Breast epithelium (tissue), 4 donors: ENCODE measurements at regions not wholly inside any gene's neighbourhood (a gene's known extent, or its start where the extent isn't known, plus 50 kb on each side); places are given as distances from the start of the nearest gene placed in this dataset.

Experiments used
- DNase-seq, 2 donors: peaks; one replicate each; pipeline ENCODE4 v3.0.0-alpha.2; 2019; ENCODE audit warnings: low spot score in 2 of 2
- H3K27ac ChIP-seq, 2 donors: fragments of 200-600 bp; sonication (generic) in 1 of 2; one replicate each; pipeline ENCODE4 v1.5.1; 2016 to 2019; ENCODE audit warnings: mild to moderate bottlenecking in 1 of 2
- H3K27me3 ChIP-seq, 2 donors: fragments of 200-600 bp; sonication (generic) in 1 of 2; one replicate each; pipeline versions ENCODE4 v1.5.1 to v1.6.0; 2017 to 2019; ENCODE audit warnings: control low read depth in 1 of 2, mild to moderate bottlenecking in 1 of 2
- H3K36me3 ChIP-seq: fragments of 200-600 bp; one replicate; pipeline ENCODE4 v1.5.1; 2019
- H3K4me1 ChIP-seq, 2 donors: fragments of 200-600 bp; sonication (generic); one replicate each; pipeline ENCODE4 v1.5.1; 2016 to 2019; ENCODE audit warnings: control low read depth in 1 of 2
- H3K4me3 ChIP-seq, 3 donors: fragments of 200-600 bp; sonication (generic); 1 replicate in 2 of 3; 2 replicates in 1 of 3; pipeline ENCODE4 v1.5.1; 2016 to 2019; ENCODE audit warnings: mild to moderate bottlenecking in 3 of 3, moderate library complexity in 2 of 3
- H3K9me3 ChIP-seq, 2 donors: fragments of 200-600 bp; sonication (generic) in 1 of 2; one replicate each; pipeline ENCODE4 v1.5.1; 2016 to 2019; ENCODE audit warnings: control low read depth in 1 of 2
- CTCF ChIP-seq, 3 donors: fragments of 450-650 bp; IDR thresholded peaks; one replicate each; pipeline ENCODE4 v1.5.1; 2016 to 2017; ENCODE audit warnings: antibody characterized with exemption in 3 of 3, mild to moderate bottlenecking in 3 of 3, moderate library complexity in 3 of 3
- POLR2A ChIP-seq: fragments of 450-650 bp; IDR thresholded peaks from one replicate; pipeline ENCODE4 v1.6.1; 2016; ENCODE audit warnings: antibody characterized with exemption, mild to moderate bottlenecking, moderate library complexity
- POLR2AphosphoS5 ChIP-seq, 3 donors: sonication (generic); formaldehyde crosslinking; IDR thresholded peaks; one replicate each; pipeline ENCODE4 v1.6.1; 2017; ENCODE audit warnings: antibody characterized with exemption in 3 of 3
- intact Hi-C: fragments of 100-400 bp; cut with DNase I; formaldehyde crosslinking; loops from one replicate; pipeline ENCODE4 v1.15.1; 2023; ENCODE audit warnings: low total_unique reads

- no peaks in the 10 kb centered on the region for H3K27me3 ChIP-seq
- TF ChIP-seq POLR2AphosphoS5 (IDR thresholded peaks at IDR 0.05) (no peak), POLR2A (no peak), CTCF (IDR thresholded peaks at IDR 0.05) (no peak)
- no peaks in the 10 kb centered on the region for H3K36me3 ChIP-seq
- H3K9me3 ChIP-seq = no peaks in the 10 kb centered on the region
- H3K27ac ChIP-seq = no peak overlapping the region
- no peak for DNase-seq
- no peaks in the 10 kb centered on the region for H3K4me1 ChIP-seq
- no peak overlapping the region for H3K4me3 ChIP-seq
- intact Hi-C loops = no loop called here
These were observed 538.3 kb upstream of the PKN2 start for GRCh38 chr1:88145752-88146151.

GRCh38 chr1:88149686-88150085, 534.4 kb upstream of the PKN2 start:
- intact Hi-C loops = loop anchor here (5.0 kb wide), 1 partner anchor 1837 kb away; no protein-coding TSS in a partner anchor
- Histone ChIP-seq H3K36me3 (no peaks in the 10 kb centered on the region), H3K9me3 (no peaks in the 10 kb centered on the region), H3K27ac (no peak overlapping the region), H3K27me3 (no peaks in the 10 kb centered on the region), H3K4me1 (no peaks in the 10 kb centered on the region), H3K4me3 (no peak overlapping the region)
- DNase-seq = no peak
- no peak for TF ChIP-seq CTCF (IDR thresholded peaks at IDR 0.05)
- TF ChIP-seq POLR2A = no peak
- no peak for TF ChIP-seq POLR2AphosphoS5 (IDR thresholded peaks at IDR 0.05)

- intact Hi-C loops = loop anchor here (5.0 kb wide), 1 partner anchor 1838 kb away; no protein-coding TSS in a partner anchor
- DNase-seq = no peak
- TF ChIP-seq POLR2AphosphoS5 (IDR thresholded peaks at IDR 0.05) = no peak
- TF ChIP-seq CTCF (IDR thresholded peaks at IDR 0.05) = no peak
- TF ChIP-seq POLR2A = no peak
- H3K27ac ChIP-seq = no peak overlapping the region
- H3K27me3 ChIP-seq = no peaks in the 10 kb centered on the region
- H3K4me1 ChIP-seq = no peaks in the 10 kb centered on the region
- H3K9me3 ChIP-seq = no peaks in the 10 kb centered on the region
- H3K36me3 ChIP-seq = no peaks in the 10 kb centered on the region
- H3K4me3 ChIP-seq = no peak overlapping the region
These were observed 533.7 kb upstream of the PKN2 start for GRCh38 chr1:88150330-88150729.

GRCh38 chr1:88163187-88163586, 520.9 kb upstream of the PKN2 start:
- intact Hi-C loops = loop anchor here (10.0 kb wide), 1 partner anchor 302 kb away; no protein-coding TSS in a partner anchor
- TF ChIP-seq CTCF (IDR thresholded peaks at IDR 0.05) = no peak
- no peak for TF ChIP-seq POLR2AphosphoS5 (IDR thresholded peaks at IDR 0.05)
- Histone ChIP-seq H3K27me3 (peaks cover 0 to 4% of the 10 kb centered on the region in 2 donors), H3K4me1 (no peaks in the 10 kb centered on the region), H3K4me3 (no peak overlapping the region), H3K9me3 (no peaks in the 10 kb centered on the region), H3K27ac (no peak overlapping the region), H3K36me3 (no peaks in the 10 kb centered on the region)
- no peak for DNase-seq

GRCh38 chr1:88168126-88168525, 515.9 kb upstream of the PKN2 start:
- TF ChIP-seq CTCF (IDR thresholded peaks at IDR 0.05) = no peak
- TF ChIP-seq POLR2AphosphoS5 (IDR thresholded peaks at IDR 0.05) = no peak
- no peak for TF ChIP-seq POLR2A
- intact Hi-C loops = loop anchor here (10.0 kb wide), 1 partner anchor 297 kb away; no protein-coding TSS in a partner anchor

More at GRCh38 chr1:88168126-88168525, 515.9 kb upstream of the PKN2 start:
- Histone ChIP-seq H3K4me1 (no peaks in the 10 kb centered on the region), H3K27ac (no peak overlapping the region), H3K4me3 (no peak overlapping the region), H3K27me3 (peaks cover 0 to 5% of the 10 kb centered on the region in 2 donors), H3K9me3 (no peaks in the 10 kb centered on the region), H3K36me3 (no peaks in the 10 kb centered on the region)
- DNase-seq = no peak
